IPS-18c (cell line): ENCODE measurements at regions not wholly inside any gene's neighbourhood (a gene's known extent, or its start where the extent isn't known, plus 50 kb on each side); places are given as distances from the start of the nearest gene placed in this dataset.
"Not testable (repeated sequence)": the region's sequence is repeated elsewhere in the genome, so short reads cannot be mapped to it uniquely, and the experiment has no call there.

Experiments used
- H3K4me3 ChIP-seq: 2 replicates; pipeline ENCODE4 v1.7.0; 2013; ENCODE audit warnings: low read depth, mild to moderate bottlenecking, low read length, moderate library complexity; ENCODE audit not compliant: insufficient read depth
- H3K9me3 ChIP-seq: one replicate; pipeline ENCODE4 v1.6.1; 2013; ENCODE audit warnings: mild to moderate bottlenecking, low read length, moderate library complexity; ENCODE audit not compliant: control insufficient read depth, insufficient read depth

DNA sequence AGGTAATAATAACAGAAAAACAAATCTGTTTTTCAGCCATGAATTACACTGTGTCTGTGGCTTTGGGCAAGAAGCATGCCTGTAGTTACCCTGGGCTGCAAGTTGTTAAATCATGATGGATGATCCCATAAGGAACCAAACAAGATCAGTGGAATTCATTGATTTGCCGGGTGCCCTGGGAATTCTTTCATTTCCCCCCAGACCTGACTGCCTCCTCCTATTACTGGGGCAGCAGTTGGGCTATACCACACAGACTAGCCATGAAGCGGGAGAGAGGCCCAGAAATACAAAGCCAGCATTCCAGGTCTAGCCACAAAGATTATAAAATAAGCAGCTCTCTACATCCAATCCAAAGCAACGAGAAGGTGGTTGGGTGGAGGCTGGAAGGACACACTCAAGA is 174.2 kb downstream of the NPIPA8 start:
- H3K9me3 ChIP-seq, H3K4me3 ChIP-seq: not testable (repeated sequence)

- not testable (repeated sequence) for H3K9me3 ChIP-seq, H3K4me3 ChIP-seq
These were observed 175.3 kb downstream of the NPIPA8 start for GRCh38 chr16:18161224-18161623.

DNA sequence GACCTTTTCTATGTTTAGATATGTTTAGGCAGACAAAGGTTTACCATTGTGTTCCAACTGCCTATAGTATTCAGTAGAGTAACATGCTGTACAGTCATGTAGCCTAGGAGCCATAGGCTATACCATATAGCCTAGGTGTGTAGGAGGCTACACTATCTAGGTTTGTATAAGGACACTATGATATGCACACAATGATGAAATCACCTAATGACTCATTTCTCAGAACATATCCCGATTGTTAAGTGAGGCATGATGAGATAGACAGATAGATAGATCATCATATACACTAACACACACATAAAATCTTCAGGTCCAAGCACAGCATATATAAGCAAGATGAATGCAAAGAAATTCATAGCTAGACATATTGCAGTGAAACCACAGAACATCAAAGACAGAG is 177.4 kb downstream of the NPIPA8 start:
- H3K9me3 ChIP-seq, H3K4me3 ChIP-seq: not testable (repeated sequence)

DNA sequence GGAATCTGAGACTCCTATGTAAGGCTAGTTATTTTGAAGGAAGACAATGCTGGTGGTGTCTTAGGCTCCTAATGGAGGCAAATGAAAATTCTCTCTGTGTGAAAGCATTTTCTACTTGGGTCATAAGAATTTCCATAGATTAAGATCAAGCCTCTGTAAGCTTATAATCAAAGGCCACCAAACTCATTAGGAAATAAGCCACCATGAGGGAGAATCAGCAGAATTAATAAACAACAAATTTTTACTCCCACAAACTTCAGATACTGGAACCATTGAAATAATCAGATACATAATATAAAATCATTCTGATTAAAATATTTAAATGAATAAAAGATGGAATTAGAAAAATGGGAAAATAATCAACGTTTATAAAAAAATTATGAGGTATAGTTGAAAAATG is 178.7 kb downstream of the NPIPA8 start:
- not testable (repeated sequence) for H3K4me3 ChIP-seq

GRCh38 chr16:18152832-18153231 is 183.7 kb downstream of the NPIPA8 start:
- H3K9me3 ChIP-seq, H3K4me3 ChIP-seq: not testable (repeated sequence)

More for the DNA sequence above, 178.7 kb downstream of the NPIPA8 start:
- H3K9me3 ChIP-seq, result not testable (repeated sequence)

DNA sequence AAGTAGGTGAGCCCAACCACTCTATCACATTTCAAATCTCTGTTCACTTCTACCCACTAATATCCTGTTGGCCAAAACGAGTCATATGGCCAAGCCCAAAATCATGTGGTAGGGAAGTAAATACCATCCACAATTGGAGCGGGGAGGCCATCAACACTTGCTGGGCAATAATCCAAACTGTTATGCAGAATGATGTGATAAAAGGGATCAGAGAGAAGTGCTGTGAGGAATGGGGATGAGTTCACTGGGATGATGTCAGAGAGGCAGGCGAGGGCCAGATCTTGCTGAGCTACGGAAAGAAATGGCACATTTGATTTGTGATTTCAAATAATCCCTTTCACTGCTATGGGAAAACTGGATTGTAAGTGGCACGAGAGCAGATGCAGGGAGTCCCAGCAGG is 188.4 kb downstream of the NPIPA8 start:
- H3K9me3 ChIP-seq, result not testable (repeated sequence)

GRCh38 chr16:18146601-18147142 is 189.9 kb downstream of the NPIPA8 start:
- not testable (repeated sequence) for H3K4me3 ChIP-seq, H3K9me3 ChIP-seq

More for the DNA sequence above, 188.4 kb downstream of the NPIPA8 start:
- not testable (repeated sequence) for H3K4me3 ChIP-seq

DNA sequence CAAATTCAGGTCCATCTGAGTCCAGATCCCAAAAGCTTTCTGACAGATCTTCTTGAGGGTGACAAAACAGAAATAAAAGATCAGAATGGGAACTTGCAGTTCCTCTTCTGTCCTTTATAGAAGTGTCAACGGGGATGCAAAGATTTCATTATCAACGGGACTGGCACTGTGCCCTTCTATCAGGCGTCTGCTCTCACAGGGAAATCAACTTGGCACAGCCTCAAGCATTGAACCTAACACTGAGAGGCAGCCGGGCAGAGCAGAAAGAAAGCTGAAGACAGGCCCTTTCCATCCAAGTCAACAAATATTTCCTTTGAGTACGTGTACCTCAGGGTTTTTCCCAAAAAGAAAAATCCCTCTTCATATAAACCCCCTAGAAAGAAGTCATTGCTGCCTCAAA is 194.5 kb downstream of the NPIPA8 start:
- H3K4me3 ChIP-seq, H3K9me3 ChIP-seq: not testable (repeated sequence)

DNA sequence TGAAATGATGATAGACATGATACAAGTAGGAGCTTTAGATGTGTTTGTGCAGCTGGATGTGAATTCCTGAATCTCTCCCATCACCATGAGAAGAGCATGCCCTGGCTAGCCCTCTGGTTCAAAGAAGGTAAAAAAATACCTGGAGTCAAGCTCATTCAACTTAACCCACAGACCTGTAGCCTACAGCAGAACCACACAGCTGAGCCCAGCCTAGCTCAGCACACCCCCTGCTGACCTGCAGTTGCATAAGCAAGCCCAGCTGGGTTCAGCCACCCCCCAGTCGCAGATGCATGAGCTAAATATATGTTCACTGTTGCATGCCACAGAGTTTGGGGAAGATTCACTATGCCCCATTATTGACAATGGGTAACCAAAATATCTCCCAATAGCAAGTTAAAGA is 200.2 kb downstream of the NPIPA8 start:
- H3K4me3 ChIP-seq, H3K9me3 ChIP-seq: not testable (repeated sequence)

GRCh38 chr16:18135024-18135423 is 201.5 kb downstream of the NPIPA8 start:
- not testable (repeated sequence) for H3K4me3 ChIP-seq, H3K9me3 ChIP-seq

- H3K9me3 ChIP-seq, result not testable (repeated sequence)
These were observed 204.9 kb downstream of the NPIPA8 start for GRCh38 chr16:18131587-18131986.

DNA sequence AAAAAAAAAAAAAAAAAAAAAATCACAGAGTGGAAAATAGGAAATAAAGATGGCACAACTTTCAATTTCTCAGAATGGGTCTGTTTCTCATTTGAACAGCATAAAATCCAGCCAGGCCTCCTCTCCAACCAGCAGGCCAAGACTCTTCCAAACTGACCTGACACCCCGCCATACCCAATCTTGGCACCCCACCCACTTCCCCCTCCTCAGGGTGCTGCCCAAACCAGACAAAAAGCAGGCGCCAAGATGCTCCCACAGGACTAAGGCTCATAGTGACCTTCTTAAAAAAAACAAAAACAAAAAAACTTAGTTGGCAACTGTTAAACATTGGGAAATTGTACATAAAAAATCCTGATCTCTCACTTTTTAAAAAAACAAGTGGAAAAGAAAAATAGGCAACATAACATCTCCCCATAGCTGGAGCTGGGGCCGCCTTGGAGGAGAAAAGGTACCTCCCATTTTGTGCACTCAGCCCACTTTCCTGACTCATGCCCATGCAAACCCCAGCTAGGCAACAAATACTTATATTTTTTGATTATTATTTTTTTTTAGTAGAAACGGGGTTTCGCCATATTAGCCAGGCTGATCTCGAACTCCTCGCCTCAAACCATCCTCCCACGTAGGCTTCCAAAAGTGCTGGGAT is 205.9 kb downstream of the NPIPA8 start:
- H3K4me3 ChIP-seq, H3K9me3 ChIP-seq: not testable (repeated sequence)

More at GRCh38 chr16:18131587-18131986, 204.9 kb downstream of the NPIPA8 start:
- not testable (repeated sequence) for H3K4me3 ChIP-seq

DNA sequence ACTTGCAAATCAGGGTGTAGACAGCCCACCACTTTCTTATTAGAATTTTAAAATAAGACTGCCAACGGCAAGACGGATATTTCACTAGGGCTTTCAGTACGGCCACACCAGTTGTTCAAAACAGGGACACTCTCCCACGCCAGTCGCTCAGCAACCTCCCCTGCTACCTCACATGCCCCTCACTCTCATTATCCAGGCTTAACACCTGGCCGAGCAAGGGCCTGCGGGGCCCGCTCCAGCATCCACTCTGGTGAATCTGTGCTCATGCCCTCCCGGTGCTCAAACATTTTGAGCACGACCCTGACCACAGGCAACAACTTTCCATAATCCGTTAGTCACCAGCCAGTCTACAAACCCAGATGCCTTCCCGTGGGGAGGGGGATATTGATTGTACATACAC is 209.5 kb downstream of the NPIPA8 start:
- H3K9me3 ChIP-seq, result not testable (repeated sequence)

GRCh38 chr16:18119092-18119491 is 217.4 kb downstream of the NPIPA8 start:
- H3K9me3 ChIP-seq, H3K4me3 ChIP-seq: not testable (repeated sequence)

More for the DNA sequence above, 209.5 kb downstream of the NPIPA8 start:
- not testable (repeated sequence) for H3K4me3 ChIP-seq

GRCh38 chr16:18118684-18119083 is 217.9 kb downstream of the NPIPA8 start:
- not testable (repeated sequence) for H3K4me3 ChIP-seq, H3K9me3 ChIP-seq

DNA sequence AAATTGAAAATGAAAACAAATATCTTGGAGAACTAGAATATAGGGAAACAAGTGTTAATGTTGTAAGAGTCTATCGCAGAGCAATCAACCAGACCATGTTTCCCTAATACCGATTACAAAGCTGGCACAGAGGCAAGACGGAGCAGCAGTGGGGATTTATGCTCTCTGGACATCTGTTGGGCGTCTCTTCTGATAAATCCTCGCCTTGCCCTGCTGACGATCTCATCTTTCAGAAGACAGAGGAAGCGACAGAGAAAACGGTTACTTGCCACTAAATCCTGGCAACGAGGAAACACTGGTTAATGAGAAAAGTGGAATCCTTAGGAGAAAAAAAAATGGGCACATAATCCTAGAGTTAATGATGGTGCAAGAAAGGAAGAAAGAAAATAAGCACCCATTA is 218.5 kb downstream of the NPIPA8 start:
- not testable (repeated sequence) for H3K9me3 ChIP-seq, H3K4me3 ChIP-seq

- not testable (repeated sequence) for H3K9me3 ChIP-seq, H3K4me3 ChIP-seq
These were observed 232.1 kb downstream of the NPIPA8 start for GRCh38 chr16:18104412-18104811.

DNA sequence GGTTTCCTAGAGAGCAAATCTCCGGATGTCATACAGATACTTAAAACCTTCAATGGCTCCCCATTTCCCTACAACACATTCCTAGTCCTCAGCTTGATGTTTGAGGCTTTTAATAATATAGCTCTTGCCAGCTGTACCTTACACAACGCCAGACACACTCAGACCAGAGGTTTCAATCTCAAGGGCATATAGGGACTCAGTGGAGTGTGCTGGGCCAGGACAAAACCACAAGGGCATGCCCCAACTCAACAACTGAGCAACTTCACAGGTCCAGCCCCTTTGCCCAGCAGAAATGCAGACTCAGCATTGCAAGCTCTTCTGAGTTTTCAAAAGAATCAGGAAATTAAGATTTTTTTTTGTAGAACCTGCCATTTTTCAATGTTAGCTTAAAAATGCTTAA is 235.5 kb downstream of the NPIPA8 start:
- not testable (repeated sequence) for H3K4me3 ChIP-seq, H3K9me3 ChIP-seq

- H3K9me3 ChIP-seq, H3K4me3 ChIP-seq: not testable (repeated sequence)
These were observed 243.9 kb downstream of the NPIPA8 start for GRCh38 chr16:18092605-18093004.
